HG03439 (cell line): ENCODE measurements at regions not wholly inside any gene's neighbourhood (a gene's known extent, or its start where the extent isn't known, plus 50 kb on each side); places are given as distances from the start of the nearest gene placed in this dataset.

Experiments
- ATAC-seq: cut with Tn5 transposase; IDR thresholded peaks from one replicate; pipeline ENCODE4 v1.9.1; 2021; ENCODE audit warnings: mild to moderate bottlenecking, moderate library complexity; ENCODE audit not compliant: unreplicated experiment

GRCh38 chr2:23321751-23322150 is 63.2 kb upstream of the KLHL29 start:
- ATAC-seq, result no peak

- ATAC-seq, result no peak
These were observed 62.3 kb upstream of the KLHL29 start for GRCh38 chr2:23322567-23323197.

- no peak for ATAC-seq
These were observed 61.6 kb upstream of the KLHL29 start for GRCh38 chr2:23323198-23323916.

GRCh38 chr2:23323917-23324680 is 60.9 kb upstream of the KLHL29 start:
- no peak for ATAC-seq

GRCh38 chr2:23326330-23326729 is 58.6 kb upstream of the KLHL29 start:
- ATAC-seq, result no peak

GRCh38 chr2:23327416-23327815 is 57.6 kb upstream of the KLHL29 start:
- no peak for ATAC-seq

- no peak for ATAC-seq
These were observed 57.1 kb upstream of the KLHL29 start for GRCh38 chr2:23327887-23328286.

- ATAC-seq, result no peak
These were observed 54.8 kb upstream of the KLHL29 start for GRCh38 chr2:23330214-23330613.
